ENCODE measurements at regions not wholly inside any gene's neighbourhood (a gene's known extent, or its start where the extent isn't known, plus 50 kb on each side); places are given as distances from the start of the nearest gene placed in this dataset.

DNA sequence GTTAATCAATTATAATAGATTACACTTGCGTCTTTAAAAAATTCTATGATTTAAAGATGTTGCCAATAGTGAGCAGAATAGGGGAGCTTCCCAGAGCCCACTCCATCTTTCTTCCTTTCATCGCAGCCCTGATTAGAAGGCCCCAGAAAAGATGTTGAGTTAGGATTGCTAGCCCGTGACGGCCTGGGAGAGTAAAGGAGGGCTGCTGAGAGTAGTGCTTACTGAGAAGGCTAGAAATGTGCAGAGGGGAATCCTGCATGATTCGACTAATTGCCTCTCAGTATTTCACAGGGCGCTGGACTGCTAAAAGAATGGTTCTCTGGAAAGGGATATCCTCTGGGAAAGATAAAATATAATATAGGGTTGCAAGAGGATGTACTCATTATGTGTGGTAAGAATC is 160.5 kb downstream of the C11orf87 start:
- no peak for FAIRE-seq
- no peaks in the 10 kb centered on the region for H3K9me1 ChIP-seq (ENCODE audit: control insufficient read depth, extremely low read depth, insufficient read depth, low read length)
- H3K9ac ChIP-seq (ENCODE audit: control insufficient read depth, extremely low read depth, insufficient read depth, low read length), result no peak overlapping the region
- no peaks in the 10 kb centered on the region for H3K9me3 ChIP-seq (ENCODE audit: control insufficient read depth, low read depth, low read length)
- H3K36me3 ChIP-seq (ENCODE audit: control insufficient read depth in 2 of 2, extremely low read depth in 1 of 2, insufficient read depth in 2 of 2, low read length in 2 of 2), result no peaks in the 10 kb centered on the region
- H3K4me3 ChIP-seq (ENCODE audit: control insufficient read depth in 2 of 3, extremely low read depth in 1 of 3, insufficient read depth in 2 of 3, low read depth in 1 of 3, low read length in 3 of 3), result no peak overlapping the region
- H4K20me1 ChIP-seq (ENCODE audit: control insufficient read depth, extremely low read depth, insufficient read depth, low read length), result no peaks in the 10 kb centered on the region
- H3K4me2 ChIP-seq (ENCODE audit: control insufficient read depth, extremely low read depth, insufficient read depth, low read depth, low read length), result no peak overlapping the region
- no peaks in the 10 kb centered on the region for H3K4me1 ChIP-seq (ENCODE audit: control insufficient read depth, extremely low read depth, insufficient read depth, low read length)
- dilution Hi-C loops (cut with MboI; ENCODE audit: extremely low pct_ligation_motif_present, low sequenced_read_pairs), result no loop called here
- DNase-seq (ENCODE audit: low read depth, low spot score), result no peak
- TF ChIP-seq EZH2 (IDR thresholded peaks at IDR 0.05; ENCODE audit: low read length) (no peak), CTCF (optimal IDR thresholded peaks at IDR 0.05 in 1 of 3, IDR thresholded peaks at IDR 0.05 in 1 of 3, conservative IDR thresholded peaks at IDR 0.05 in 1 of 3; ENCODE audit: extremely low read depth in 1 of 3, insufficient read depth in 2 of 3, low read length in 3 of 3) (no peak)
- no peaks in the 10 kb centered on the region for H3K27me3 ChIP-seq (ENCODE audit: control insufficient read depth, extremely low read depth, insufficient read depth, low read length)
- H3K79me2 ChIP-seq (ENCODE audit: control insufficient read depth, insufficient read depth, low read length), result no peaks in the 10 kb centered on the region
- H2AFZ ChIP-seq (ENCODE audit: control insufficient read depth, low read length), result no peak overlapping the region
- H3K27ac ChIP-seq (ENCODE audit: control insufficient read depth, insufficient read depth, low read length), result no peak overlapping the region

- FAIRE-seq, result no peak
- Histone ChIP-seq H3K36me3 (ENCODE audit: control insufficient read depth in 2 of 2, extremely low read depth in 1 of 2, insufficient read depth in 2 of 2, low read length in 2 of 2) (no peaks in the 10 kb centered on the region), H2AFZ (ENCODE audit: control insufficient read depth, low read length) (no peak overlapping the region), H3K27ac (ENCODE audit: control insufficient read depth, insufficient read depth, low read length) (no peak overlapping the region), H3K9ac (ENCODE audit: control insufficient read depth, extremely low read depth, insufficient read depth, low read length) (no peak overlapping the region), H3K27me3 (ENCODE audit: control insufficient read depth, extremely low read depth, insufficient read depth, low read length) (no peaks in the 10 kb centered on the region), H3K4me2 (ENCODE audit: control insufficient read depth, extremely low read depth, insufficient read depth, low read depth, low read length) (no peak overlapping the region), H3K79me2 (ENCODE audit: control insufficient read depth, insufficient read depth, low read length) (no peaks in the 10 kb centered on the region), H3K9me3 (ENCODE audit: control insufficient read depth, low read depth, low read length) (no peaks in the 10 kb centered on the region), H3K4me3 (ENCODE audit: control insufficient read depth in 2 of 3, extremely low read depth in 1 of 3, insufficient read depth in 2 of 3, low read depth in 1 of 3, low read length in 3 of 3) (no peak overlapping the region), H3K4me1 (ENCODE audit: control insufficient read depth, extremely low read depth, insufficient read depth, low read length) (no peaks in the 10 kb centered on the region), H3K9me1 (ENCODE audit: control insufficient read depth, extremely low read depth, insufficient read depth, low read length) (no peaks in the 10 kb centered on the region), H4K20me1 (ENCODE audit: control insufficient read depth, extremely low read depth, insufficient read depth, low read length) (no peaks in the 10 kb centered on the region)
- no peak for DNase-seq (ENCODE audit: low read depth, low spot score)
- dilution Hi-C loops (cut with MboI; ENCODE audit: extremely low pct_ligation_motif_present, low sequenced_read_pairs), result no loop called here
- TF ChIP-seq CTCF (optimal IDR thresholded peaks at IDR 0.05 in 1 of 3, IDR thresholded peaks at IDR 0.05 in 1 of 3, conservative IDR thresholded peaks at IDR 0.05 in 1 of 3; ENCODE audit: extremely low read depth in 1 of 3, insufficient read depth in 2 of 3, low read length in 3 of 3), result no peak
Measured at GRCh38 chr11:109584001-109584972, 162.3 kb downstream of the C11orf87 start.
